ENCODE measurements at regions not wholly inside any gene's neighbourhood (a gene's known extent, or its start where the extent isn't known, plus 50 kb on each side); places are given as distances from the start of the nearest gene placed in this dataset.

- TF ChIP-seq CTCF (IDR thresholded peaks at IDR 0.05; ENCODE audit: low read depth, low read length): no peak
- H3K4me3 ChIP-seq (ENCODE audit: low read depth, low read length): no peak overlapping the region
- in situ Hi-C loops (cut with HindIII; ENCODE audit: low sequenced_read_pairs): no loop called here
- DNase-seq (ENCODE audit: low read depth, low spot score): no peak
Observed at GRCh38 chr1:192735298-192735915, 73.4 kb upstream of the RGS2 start.

- no peak for TF ChIP-seq CTCF (IDR thresholded peaks at IDR 0.05; ENCODE audit: low read depth, low read length)
- H3K4me3 ChIP-seq (ENCODE audit: low read depth, low read length): no peak overlapping the region
- DNase-seq (ENCODE audit: low read depth, low spot score): no peak
- in situ Hi-C loops (cut with HindIII; ENCODE audit: low sequenced_read_pairs): no loop called here
Observed at GRCh38 chr1:192737306-192737705, 71.5 kb upstream of the RGS2 start.

GRCh38 chr1:192739476-192740184, 69.2 kb upstream of the RGS2 start:
- no peak overlapping the region for H3K4me3 ChIP-seq (ENCODE audit: low read depth, low read length)
- DNase-seq (ENCODE audit: low read depth, low spot score): no peak
- no peak for TF ChIP-seq CTCF (IDR thresholded peaks at IDR 0.05; ENCODE audit: low read depth, low read length)
- in situ Hi-C loops (cut with HindIII; ENCODE audit: low sequenced_read_pairs): no loop called here

GRCh38 chr1:192740214-192740613, 68.6 kb upstream of the RGS2 start:
- in situ Hi-C loops (cut with HindIII; ENCODE audit: low sequenced_read_pairs): no loop called here
- no peak overlapping the region for H3K4me3 ChIP-seq (ENCODE audit: low read depth, low read length)
- TF ChIP-seq CTCF (IDR thresholded peaks at IDR 0.05; ENCODE audit: low read depth, low read length): no peak
- no peak for DNase-seq (ENCODE audit: low read depth, low spot score)

GRCh38 chr1:192741095-192741494, 67.7 kb upstream of the RGS2 start:
- no peak for TF ChIP-seq CTCF (IDR thresholded peaks at IDR 0.05; ENCODE audit: low read depth, low read length)
- in situ Hi-C loops (cut with HindIII; ENCODE audit: low sequenced_read_pairs): no loop called here
- no peak for DNase-seq (ENCODE audit: low read depth, low spot score)
- H3K4me3 ChIP-seq (ENCODE audit: low read depth, low read length): no peak overlapping the region

- DNase-seq (ENCODE audit: low read depth, low spot score): peak; percentile 74
- H3K4me3 ChIP-seq (ENCODE audit: low read depth, low read length): no peak overlapping the region
- no peak for TF ChIP-seq CTCF (IDR thresholded peaks at IDR 0.05; ENCODE audit: low read depth, low read length)
- in situ Hi-C loops (cut with HindIII; ENCODE audit: low sequenced_read_pairs): no loop called here
Observed at GRCh38 chr1:192747301-192747700, 61.5 kb upstream of the RGS2 start.

Data from astrocyte of the spinal cord (primary cell).